Gastrocnemius medialis (tissue), 4 donors: ENCODE measurements at regions not wholly inside any gene's neighbourhood (a gene's known extent, or its start where the extent isn't known, plus 50 kb on each side); places are given as distances from the start of the nearest gene placed in this dataset.

Source experiments
- CTCF ChIP-seq, 5 experiments: fragments of 450-650 bp in 3 of 5; fragments of 200-600 bp in 2 of 5; sonication (generic) in 2 of 5; IDR thresholded peaks in 4 of 5; conservative IDR thresholded peaks in 1 of 5; 1 replicate in 4 of 5; 2 replicates in 1 of 5; pipeline ENCODE4 v1.5.1; 2016 to 2019; ENCODE audit warnings: antibody characterized with exemption in 5 of 5, mild to moderate bottlenecking in 3 of 5, moderate library complexity in 3 of 5
- POLR2A ChIP-seq, 2 donors: fragments of 450-650 bp; IDR thresholded peaks; one replicate each; pipeline ENCODE4 v1.6.1; 2017; ENCODE audit warnings: antibody characterized with exemption in 2 of 2, mild to moderate bottlenecking in 2 of 2, moderate library complexity in 2 of 2

DNA sequence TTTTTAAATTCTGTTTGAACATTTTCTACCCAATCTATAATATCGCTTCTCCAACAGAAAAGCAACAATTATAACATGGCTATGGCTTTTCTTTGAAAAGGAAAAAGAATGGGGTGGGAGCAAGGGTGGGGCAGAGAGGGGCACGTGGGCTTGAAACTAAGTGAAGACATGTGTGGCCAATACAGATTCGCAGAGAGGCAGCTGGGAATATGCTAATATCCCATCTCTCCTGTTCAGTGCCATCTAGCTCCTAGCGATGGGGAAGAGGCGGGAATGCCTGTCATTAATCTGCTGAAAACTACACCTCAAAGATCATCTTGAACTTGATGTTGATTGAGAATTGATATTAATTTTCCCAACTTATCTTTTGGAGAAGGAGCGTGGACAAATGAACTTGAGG, 65.5 kb upstream of the ITGA6 start:
- TF ChIP-seq POLR2A (IDR thresholded peaks at IDR 0.05) (no peak), CTCF (IDR thresholded peaks at IDR 0.05 in 4 of 5, conservative IDR thresholded peaks at IDR 0.05 in 1 of 5) (no peak)
